ENCODE measurements at regions not wholly inside any gene's neighbourhood (a gene's known extent, or its start where the extent isn't known, plus 50 kb on each side); places are given as distances from the start of the nearest gene placed in this dataset.
"Not testable (repeated sequence)": the region's sequence is repeated elsewhere in the genome, so short reads cannot be mapped to it uniquely, and the experiment has no call there.

DNA sequence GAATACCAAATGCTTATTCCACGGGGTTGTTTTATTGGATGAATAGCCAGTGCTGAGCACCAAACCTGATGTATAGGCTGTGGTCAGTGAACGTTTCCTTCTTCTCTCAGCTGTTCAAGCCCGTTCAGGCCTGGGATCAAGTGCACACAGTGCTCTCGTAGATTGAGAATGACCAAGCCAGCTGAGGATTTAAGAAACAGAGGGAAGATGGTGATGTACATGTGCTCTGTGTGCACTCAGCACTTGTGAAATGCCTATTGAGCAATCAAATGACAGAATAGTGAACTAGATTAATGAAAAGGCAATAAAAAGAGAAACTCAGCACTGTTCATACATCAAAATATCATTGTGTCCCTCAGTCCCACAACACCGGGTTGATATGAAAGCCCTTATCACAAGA is 302.5 kb downstream of the BMPER start:
- no peak for DNase-seq (ENCODE audit: low read depth in 2 of 2)

DNA sequence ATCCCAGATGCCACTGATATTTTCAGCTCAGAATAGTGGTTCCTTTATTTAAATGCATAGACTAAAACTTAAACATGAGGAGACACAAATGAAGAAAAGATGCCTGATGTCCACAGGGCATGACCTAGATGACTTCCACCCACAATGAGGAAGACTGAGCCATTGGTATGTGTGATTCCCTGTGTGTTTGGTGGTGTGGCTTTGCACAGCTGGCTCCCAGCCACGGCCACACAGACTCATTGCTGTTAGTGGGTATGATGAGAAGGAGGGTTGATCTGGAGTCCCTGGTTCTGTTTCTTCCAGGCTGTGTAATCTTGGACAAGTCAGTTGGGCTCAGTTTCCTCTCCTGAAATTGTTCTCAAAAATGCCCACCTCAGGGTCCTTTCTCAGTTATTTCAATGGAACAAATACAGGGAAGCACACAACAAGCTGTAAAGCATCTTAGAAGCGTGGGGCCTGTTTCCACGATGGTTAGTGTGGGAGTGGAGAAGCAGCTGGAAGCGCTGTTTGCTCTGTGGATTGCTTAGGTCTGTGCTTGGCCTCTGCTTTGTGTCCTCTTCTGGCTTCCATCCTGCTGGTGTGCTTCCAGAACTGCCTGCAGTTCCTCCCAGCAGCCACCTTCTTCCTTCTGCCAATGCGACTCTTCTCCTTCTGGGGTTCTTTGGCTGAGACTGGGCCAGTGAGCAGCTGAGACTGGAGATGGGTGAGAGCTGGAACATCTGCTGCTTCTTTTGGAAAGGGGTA is 303.7 kb downstream of the BMPER start:
- DNase-seq (ENCODE audit: low read depth in 2 of 2) = no peak

DNA sequence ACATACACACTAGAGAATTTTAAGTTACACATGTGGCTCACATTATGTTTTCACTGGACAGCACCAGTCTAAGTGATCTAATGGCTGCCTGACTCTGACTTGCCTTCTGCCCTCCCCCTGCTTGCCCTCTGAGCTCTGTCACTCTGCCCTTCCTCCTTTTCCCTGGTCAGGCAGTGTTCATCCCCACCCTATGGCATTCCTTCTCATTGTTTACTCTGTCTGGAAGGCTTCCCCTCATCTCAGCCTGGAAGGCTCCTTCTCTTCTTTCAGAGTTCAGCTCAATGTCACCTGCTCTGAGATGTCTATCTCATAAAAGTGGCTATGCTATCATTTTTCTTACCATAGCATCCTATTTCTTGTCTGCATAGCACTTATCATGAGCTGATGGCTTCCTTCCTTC is 305.7 kb downstream of the BMPER start:
- no peak for DNase-seq (ENCODE audit: low read depth in 2 of 2)

DNA sequence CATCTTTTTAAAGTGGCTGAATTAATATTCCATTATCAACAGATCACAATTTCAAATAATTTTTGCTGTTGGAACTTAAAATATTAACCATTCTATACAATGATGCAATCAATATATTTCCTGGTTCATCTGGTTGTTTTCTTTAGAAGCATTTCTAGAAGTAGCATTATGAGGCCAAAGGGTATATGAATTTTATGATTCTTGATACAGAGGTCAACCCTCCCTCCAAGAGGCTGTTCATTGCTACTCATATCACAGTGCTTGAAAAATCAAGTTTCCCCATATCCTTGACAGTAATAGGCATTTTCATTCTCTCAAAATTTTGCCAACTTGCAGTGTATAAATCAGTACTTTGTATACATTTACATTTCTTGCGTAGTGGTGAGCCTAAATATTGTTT is 312.6 kb downstream of the BMPER start:
- DNase-seq (ENCODE audit: low read depth in 2 of 2) = no peak

DNA sequence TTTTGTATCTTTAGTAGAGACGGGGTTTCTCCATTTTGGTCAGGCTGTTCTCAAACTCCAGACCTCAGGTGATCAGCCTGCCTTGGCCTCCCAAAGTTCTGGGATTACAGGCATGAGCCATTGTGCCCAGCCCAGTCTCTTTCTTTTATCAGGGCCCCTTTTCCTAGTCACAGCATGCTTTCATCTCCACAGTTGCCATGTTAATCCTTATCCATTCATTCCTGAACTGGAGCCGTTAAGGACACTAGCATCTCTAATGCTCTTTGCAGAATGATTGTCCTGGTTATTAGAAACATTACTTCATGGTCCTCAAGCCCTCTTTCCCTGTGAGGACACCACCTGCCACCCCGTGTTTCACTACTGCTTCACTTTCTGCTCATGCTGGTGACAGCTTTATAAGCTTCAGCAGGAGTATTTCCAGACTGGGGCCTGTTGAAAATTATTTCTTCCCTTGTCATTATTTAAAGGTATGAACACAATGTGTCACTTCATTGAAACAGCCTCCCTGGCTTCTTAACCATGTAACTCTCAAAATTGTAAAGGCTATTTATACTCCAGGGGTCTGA is 313.9 kb downstream of the BMPER start:
- DNase-seq (ENCODE audit: low read depth in 2 of 2) = no peak

DNA sequence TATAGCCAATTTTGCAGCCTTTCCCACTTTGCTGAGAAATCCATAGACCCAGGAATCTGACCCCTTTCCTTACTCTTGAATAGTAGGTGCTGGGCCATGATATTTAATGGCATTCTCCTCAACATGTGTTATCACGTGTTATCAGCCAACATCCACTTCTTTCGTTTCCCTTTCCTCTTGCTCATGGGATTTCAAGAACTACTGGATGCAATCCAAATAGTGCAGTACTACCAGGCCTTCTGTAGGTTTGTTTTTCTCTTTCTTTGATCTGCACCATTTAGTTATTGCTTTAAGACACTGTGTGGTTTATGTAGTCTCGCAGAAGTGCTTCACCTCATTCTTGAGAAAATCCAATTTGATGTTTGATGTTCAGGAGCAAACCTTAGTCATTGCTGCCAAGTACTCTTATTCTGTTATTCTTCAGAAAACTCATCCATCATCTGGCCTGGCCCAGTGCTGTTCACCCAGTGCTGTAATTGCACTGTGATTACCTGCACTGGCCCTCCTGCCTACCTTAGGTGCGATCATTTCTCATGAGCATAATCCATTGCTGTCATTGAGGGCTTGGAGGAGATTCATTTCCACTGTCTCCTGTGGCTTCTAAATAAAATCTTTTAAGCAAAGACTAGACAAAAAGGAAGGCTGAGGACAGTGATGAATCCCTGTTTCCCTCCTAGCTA is 315.3 kb downstream of the BMPER start:
- no peak for DNase-seq (ENCODE audit: low read depth in 2 of 2)

DNA sequence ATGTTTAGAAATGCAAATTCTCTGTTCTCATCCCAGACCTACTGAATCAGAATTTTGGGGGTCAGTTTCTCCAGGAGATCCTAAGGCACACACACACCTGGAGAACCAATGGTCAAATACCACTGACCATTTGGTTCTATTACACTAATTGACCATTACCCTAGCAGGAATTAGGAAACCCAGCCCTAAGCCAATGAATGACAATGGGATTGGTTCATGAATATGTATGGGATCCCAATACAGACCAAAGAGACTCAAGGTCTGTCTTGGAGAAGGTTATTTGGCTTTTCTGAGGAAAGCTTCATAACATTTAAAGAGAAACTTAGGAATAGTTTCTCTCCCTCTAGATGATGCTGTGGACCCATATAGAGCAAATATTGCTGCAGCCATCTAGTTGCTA is 317.0 kb downstream of the BMPER start:
- no peak for DNase-seq (ENCODE audit: low read depth in 2 of 2)

DNA sequence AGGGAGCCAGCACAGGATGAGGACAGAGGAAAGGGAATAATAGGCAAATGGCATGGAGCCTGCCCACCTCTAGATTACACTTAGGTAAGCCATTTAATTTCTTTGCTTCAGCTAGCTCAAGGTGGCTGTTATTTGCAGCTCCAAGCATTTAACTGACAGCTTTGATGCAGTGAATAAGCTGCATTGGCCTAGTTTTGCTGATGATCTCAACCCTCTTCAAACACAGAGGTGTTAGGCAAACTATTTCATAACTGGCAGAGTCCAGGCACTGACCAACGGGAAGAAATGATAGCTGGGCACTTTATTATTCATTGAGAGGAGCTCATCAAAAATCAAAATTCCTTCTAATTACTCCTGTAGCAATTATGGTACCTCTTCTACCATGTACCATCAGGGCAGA is 317.4 kb downstream of the BMPER start:
- no peak for DNase-seq (ENCODE audit: low read depth in 2 of 2)

DNA sequence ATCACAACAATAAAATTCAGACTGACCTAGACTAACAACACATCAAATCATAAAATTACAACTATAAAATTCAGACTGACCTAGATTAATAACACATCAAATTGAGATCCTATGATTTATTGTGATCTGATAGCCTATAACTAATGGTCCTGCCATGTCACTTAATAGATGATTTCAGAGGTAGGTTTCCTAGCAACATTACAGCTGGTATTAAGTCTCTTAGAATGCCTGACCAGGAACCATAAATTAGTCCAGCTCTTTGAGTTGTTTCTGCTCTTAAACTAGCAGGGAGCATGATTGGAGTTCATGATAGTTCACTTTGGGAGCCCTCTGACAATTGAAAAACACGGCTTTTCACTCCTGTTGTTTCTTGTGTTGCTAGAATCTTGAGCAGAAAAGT is 318.9 kb downstream of the BMPER start:
- no peak for DNase-seq (ENCODE audit: low read depth in 2 of 2)

DNA sequence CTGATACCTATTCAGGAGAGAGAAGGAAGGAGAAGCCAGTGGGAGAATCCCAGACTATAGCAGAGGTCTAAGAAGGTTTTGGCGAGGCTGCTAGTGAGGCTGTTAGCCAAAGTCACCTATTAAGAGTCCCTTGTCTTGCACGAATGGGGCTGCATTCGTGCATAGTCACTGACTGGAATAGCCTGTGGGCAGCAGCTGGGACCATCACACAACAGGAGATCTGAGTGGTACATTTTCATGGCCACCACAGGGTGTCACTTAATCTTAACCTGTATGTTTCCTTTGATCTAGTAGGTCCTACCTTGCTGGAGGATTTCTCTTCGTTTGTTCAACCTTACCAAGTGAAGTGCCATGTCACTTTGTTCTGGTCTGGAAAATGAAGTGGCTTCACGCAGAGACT is 319.9 kb downstream of the BMPER start:
- DNase-seq (ENCODE audit: low read depth in 2 of 2) = no peak

DNA sequence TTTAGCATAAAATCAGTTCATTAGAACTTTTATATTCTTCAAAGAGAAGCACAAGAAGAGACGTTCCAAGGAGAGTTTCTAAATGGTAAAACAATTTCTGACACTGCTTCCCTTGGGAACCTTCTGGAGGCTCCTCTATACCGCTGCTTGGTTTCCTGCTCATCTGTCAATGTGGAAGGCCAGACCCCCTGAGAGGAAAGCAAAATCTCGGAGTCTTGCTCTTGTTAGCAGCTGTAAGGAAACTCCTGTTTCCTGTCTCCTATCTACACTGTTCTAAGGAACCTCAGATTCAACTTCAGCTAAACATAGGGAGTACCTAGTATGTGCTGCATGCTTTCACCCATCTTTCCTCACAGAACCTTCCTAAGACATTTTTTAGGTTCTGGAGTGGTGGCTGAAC is 322.2 kb downstream of the BMPER start:
- DNase-seq (ENCODE audit: low read depth in 2 of 2) = no peak

DNA sequence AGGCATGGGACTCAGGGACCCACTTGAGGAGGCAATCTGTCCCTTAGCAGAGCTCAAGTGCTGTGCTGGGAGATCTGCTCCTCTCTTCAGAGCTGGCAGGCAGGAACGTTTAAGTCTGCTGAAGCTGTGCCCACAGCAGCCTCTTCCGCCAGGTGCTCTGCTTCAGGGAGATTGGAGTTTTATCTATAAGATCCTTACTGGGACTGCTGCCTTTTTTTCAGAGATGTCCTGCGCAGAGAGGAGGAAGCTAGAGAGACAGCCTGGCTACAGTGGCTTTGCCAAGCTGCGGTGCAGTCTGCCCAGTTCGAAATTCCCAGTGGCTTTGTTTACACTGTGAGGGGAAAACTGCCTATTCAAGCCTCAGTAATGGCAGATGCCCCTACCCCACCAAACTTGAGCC is 329.8 kb downstream of the BMPER start:
- not testable (repeated sequence) for DNase-seq (ENCODE audit: low read depth in 2 of 2)

DNA sequence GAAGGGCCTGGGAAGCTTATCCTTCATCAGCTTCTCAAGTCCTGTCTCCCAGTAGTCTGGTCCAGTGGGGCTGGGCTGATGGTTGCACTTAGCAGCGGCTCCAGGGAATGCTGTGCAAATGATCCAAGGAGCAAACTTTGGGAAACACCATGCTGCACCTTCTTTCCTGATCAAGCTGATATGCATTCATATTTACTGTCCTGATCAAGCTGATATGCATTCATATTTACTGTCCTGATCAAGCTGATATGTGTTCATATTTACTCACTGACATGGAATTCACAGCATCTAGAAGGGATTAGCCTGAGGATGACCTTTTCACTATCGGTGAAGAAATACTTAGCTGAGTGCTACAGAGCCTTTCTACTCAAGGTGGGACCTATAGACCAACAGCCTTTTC is 330.7 kb downstream of the BMPER start:
- no peak for DNase-seq (ENCODE audit: low read depth in 2 of 2)

DNA sequence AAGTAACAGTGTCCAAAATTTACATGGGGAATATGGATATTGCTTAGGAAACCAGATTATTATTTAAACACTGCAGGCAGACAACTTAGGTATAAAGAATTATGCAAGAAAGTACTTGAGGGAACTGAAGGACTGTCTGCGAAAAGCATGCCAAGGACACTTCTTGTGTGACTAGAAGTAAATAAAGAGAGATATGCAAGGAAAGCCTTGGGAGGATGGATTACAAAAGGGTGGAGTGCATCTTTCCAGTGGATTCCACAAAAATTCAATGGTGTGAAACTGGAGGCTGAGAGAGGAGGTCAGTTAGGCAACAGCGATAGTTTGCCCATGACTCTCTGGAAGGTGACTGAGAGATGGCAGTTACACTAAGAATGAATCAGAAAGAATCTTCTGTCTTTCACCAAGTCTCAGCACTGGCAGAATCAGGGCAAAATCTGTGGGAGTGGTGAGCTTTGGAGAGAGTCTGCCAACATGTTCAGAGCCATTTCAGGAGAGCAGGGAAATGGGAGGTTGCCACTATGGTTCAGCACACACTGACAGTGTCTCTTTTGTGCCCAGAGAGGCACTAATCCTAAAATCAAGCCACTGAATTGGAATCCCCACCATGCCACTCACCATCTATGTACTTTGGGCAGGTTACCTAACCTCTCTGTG is 331.6 kb downstream of the BMPER start:
- DNase-seq (ENCODE audit: low read depth in 2 of 2) = no peak

DNA sequence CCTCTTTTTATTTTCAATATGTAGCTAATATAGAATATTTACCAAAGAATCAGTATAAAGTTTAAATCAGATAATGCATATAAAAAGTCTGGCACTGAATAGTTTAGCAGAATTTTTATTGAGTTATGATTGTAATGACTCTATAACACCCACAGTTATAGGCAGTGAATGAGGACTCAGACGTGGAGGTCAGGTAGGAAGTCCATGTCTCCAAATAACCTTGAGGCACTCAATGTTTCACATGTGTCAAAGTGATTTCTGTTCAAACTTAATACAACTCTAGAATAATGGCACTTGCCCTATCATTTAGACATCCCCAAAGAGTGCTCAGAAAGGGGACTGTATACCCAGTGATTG is 332.1 kb downstream of the BMPER start:
- DNase-seq (ENCODE audit: low read depth in 2 of 2) = no peak

DNA sequence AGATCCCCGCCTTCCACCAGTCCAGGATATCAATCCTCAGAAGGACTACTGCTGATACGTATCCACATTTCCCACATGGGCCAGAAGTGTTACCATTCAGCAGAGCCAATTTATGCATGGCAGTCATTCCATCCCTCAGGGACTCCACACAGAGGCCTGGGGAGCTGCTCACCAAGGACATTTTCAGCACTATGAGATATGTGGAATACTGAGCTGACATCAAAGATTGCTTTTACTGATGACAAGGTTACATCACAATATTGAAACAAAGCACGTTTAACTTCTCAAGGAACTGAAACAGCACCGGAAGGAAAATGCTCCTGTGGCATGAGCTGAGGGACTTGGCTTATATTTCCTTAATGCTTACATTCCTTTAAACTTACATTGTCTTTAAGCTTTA is 335.1 kb downstream of the BMPER start:
- DNase-seq (ENCODE audit: low read depth in 2 of 2) = no peak

DNA sequence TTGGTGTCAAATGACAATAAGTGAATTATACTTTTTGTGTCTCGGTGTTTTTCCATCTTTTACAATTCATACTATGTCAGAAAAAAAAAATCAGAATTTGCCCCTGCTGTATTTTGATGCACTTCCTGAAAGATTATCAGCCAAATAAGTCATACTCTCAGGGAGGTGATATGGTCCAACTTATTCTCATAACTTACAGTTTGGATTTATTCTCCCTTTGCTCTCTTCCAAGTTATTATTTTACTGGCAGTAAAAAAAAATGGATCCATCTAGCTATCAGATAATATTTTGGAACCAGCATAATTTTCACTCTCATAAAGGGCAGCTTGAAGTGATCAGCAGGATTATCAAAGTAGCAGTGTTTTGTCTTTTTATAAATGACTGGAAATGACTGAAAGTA is 337.1 kb downstream of the BMPER start:
- no peak for DNase-seq (ENCODE audit: low read depth in 2 of 2)

DNA sequence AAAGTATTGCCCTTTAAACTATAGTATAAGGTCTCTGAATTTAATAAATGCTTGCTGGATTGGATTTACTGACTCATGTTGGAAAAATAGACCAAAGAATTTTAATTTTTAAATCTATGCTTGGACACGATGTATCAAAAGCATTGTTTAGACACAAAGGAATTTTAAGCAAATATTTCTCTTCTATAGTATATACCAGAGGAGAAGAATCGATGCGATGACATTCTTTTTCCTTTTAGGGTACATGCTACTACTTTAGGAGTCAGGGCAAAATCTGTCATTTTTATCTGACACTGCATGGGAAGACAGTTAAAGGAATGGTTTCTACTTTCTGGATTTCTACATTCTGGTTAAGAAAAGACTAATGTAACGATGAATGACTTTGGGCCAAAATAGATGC is 339.9 kb downstream of the BMPER start:
- no peak for DNase-seq (ENCODE audit: low read depth in 2 of 2)

DNA sequence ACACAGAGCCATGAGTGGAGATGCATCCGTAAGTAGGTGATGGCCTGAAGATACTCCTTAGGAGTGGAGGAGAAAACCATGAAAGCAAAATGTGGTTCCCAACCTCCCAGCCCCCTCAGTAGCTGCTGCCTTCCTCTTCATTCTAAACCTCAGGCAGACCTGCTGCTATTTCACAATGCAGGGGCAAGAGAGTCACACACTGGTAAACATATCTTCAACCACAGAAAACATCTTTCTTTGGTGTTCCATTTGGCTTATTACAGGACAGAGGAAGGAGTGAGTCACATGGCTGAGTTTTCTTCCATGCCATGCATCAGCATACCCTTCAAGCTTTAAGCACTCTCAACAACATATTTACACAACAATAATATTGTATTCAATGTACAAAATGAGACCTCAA is 342.1 kb downstream of the BMPER start:
- no peak for DNase-seq (ENCODE audit: low read depth in 2 of 2)

DNA sequence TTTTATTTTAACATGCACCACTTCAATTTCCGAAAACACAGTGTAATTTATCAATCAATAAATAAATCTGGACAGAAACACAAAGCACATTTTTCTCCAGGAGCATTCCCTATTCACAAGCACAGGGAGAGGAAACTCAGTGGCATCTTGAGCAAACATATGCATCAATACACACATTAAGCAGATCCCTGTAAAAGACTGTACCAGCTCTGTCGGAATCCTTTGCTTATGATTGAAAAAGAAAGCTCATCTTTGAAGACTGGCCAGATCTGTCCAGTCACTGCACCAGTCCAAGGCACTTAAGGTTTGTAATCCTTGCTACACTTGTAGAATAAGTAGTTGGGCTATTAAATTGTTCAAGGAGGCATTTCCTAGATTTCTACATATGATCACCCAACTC is 343.9 kb downstream of the BMPER start:
- DNase-seq (ENCODE audit: low read depth in 2 of 2) = no peak

DNA sequence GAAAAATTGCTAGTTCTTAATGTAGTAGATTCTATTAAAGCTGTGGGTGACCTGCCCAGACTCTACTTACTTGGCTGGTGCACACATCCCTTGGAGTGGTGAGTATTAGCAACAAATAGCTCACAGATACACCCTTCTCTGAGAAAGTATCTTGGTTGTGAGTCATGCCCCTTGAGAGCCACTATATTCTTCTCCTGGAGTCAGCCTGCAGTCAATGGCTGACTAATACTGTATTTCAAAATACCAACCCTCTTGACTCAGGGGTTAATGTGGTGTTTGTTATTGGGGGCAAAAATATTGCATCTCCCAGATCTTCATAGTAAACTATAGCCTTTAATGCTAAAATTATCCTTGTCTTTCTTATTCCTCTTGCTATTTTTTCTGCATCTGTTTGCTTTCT is 354.9 kb downstream of the BMPER start:
- DNase-seq (ENCODE audit: low read depth in 2 of 2) = no peak

DNA sequence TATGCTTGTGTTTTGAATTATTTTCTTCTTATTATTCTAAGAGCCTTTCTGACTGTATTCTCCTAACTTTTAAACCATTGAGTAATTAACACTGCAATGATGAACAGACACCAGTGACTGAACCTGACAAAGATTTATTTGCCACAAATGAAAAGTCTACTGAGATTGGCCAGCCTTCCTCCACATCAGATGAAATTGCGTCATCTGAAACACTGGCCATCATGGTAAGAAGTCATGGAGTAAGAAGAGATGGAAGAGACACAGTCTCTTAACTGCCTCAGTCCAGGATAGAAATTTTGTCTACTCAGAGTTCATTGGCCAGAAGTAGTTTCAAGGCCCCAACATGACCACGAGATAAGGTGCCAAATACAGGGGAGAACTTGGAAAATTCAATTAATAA is 357.8 kb downstream of the BMPER start:
- no peak for DNase-seq (ENCODE audit: low read depth in 2 of 2)

DNA sequence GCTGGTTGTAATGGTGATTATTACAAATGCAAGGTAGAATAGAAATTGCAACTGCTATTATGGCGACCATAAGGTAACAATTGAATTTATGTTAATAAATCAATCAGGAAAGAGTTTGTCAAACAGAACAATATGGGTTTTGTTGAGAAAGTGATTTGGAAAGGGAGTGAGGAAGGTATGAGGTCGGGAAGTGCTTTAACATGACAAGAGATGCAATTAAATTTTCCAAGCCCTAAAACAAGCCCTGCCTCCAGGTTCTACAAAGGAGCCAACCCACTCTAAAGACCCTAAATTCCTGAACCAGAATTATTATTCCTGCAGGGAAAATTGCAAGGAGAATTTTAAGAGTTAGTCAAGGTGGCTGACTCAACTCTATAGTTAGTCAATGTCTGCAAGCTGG is 363.7 kb downstream of the BMPER start:
- DNase-seq (ENCODE audit: low read depth in 2 of 2) = no peak
